HCT116 (cell line): ENCODE measurements at regions not wholly inside any gene's neighbourhood (a gene's known extent, or its start where the extent isn't known, plus 50 kb on each side); places are given as distances from the start of the nearest gene placed in this dataset.

Experiments
- ATAC-seq: fragments of 200-7000 bp; cut with Tn5 transposase; 2 replicates; pipeline ENCODE4 v1.9.1; 2020; ENCODE audit warnings: mild to moderate bottlenecking, moderate library complexity
- BruUV-seq: library from RNA; stranded (reverse); fragments of 400-500 nt; replicated peaks from 2 replicates; lab custom pipeline; 2021; lab: Mats Ljungman, UMichigan
- CTCF ChIA-PET: fragments of 300-600 bp; sonication (Branson Sonifier 250); formaldehyde crosslinking; loops from one replicate; lab custom pipeline; 2021; ENCODE audit warnings: antibody characterized with exemption; lab: Charles Lee
- POLR2A ChIA-PET: fragments of 300-600, 350-600 bp; sonication (Branson Sonifier 250); formaldehyde crosslinking; loops from one replicate; lab custom pipeline; 2021; ENCODE audit warnings: antibody characterized with exemption; lab: Charles Lee
- RAD21 ChIA-PET, 2 experiments: fragments of 300-600 bp; sonication (Branson Sonifier 250); formaldehyde crosslinking; loops; one replicate each; lab custom pipeline; 2023; ENCODE audit warnings: low total read pairs in 2 of 2; ENCODE audit not compliant: uncharacterized antibody in 2 of 2, unreplicated experiment in 2 of 2, low non-redundant PET in 1 of 2; lab: Charles Lee
- DNase-seq: peaks from one replicate; pipeline ENCODE4 v3.0.0-alpha.2; 2010; ENCODE audit warnings: low read depth, low spot score
- H2AFZ ChIP-seq: fragments of 200-600 bp; shearing (Covaris generic), sonication (generic); 2 replicates; pipeline ENCODE4 v1.6.1; 2017; ENCODE audit warnings: low read depth, mixed run types, mixed read lengths, antibody characterized with exemption, low read length; ENCODE audit not compliant: poor library complexity, severe bottlenecking
- H3K27ac ChIP-seq: 2 replicates; pipeline ENCODE4 v1.5.1; 2012; ENCODE audit warnings: low read depth, low read length
- H3K27me3 ChIP-seq: fragments of 200-600 bp; sonication (generic); 2 replicates; pipeline ENCODE4 v1.6.1; 2016; ENCODE audit warnings: mixed run types, low read length, mixed read lengths; ENCODE audit not compliant: insufficient read depth
- H3K36me3 ChIP-seq, 2 experiments: fragments of 200-500 bp in 1 of 2; fragments of 200-600 bp in 1 of 2; sonication (Bioruptor generic) in 1 of 2; sonication (generic) in 1 of 2; 2 replicates each; pipeline versions ENCODE4 v1.5.1 to v1.6.1; 2014 to 2016; ENCODE audit warnings: low read length in 2 of 2, inconsistent platforms in 1 of 2, mixed read lengths in 1 of 2, mixed run types in 1 of 2; ENCODE audit not compliant: insufficient read depth in 2 of 2, control insufficient read depth in 1 of 2
- H3K4me1 ChIP-seq, 2 experiments: fragments of 200-600 bp in 1 of 2; sonication (generic) in 1 of 2; 2 replicates each; pipeline versions ENCODE4 v1.5.1 to v1.6.1; 2012 to 2017; ENCODE audit warnings: low read length in 2 of 2, inconsistent platforms in 1 of 2, mild to moderate bottlenecking in 1 of 2, mixed read lengths in 1 of 2, mixed run types in 1 of 2, moderate library complexity in 1 of 2; ENCODE audit not compliant: insufficient read depth in 2 of 2, control insufficient read depth in 1 of 2
- H3K4me2 ChIP-seq: fragments of 200-600 bp; sonication (generic); 2 replicates; pipeline ENCODE4 v1.6.1; 2017; ENCODE audit warnings: mixed run types, low read length, mixed read lengths
- H3K4me3 ChIP-seq, 2 experiments: fragments of 200-600 bp in 1 of 2; sonication (generic) in 1 of 2; replicated peaks in 1 of 2; 2 replicates each; pipeline ENCODE4 v1.5.1; 2011 to 2016; ENCODE audit warnings: low read length in 2 of 2, control low read depth in 1 of 2, low read depth in 1 of 2, mild to moderate bottlenecking in 1 of 2, mixed read lengths in 1 of 2, mixed run types in 1 of 2
- H3K79me2 ChIP-seq: fragments of 200-600 bp; sonication (generic); 2 replicates; pipeline ENCODE4 v1.6.1; 2017; ENCODE audit warnings: mild to moderate bottlenecking, mixed run types, low read length, moderate library complexity, mixed read lengths; ENCODE audit not compliant: insufficient read depth
- H3K9ac ChIP-seq: fragments of 200-600 bp; sonication (generic); 2 replicates; pipeline ENCODE4 v1.6.1; 2016; ENCODE audit warnings: low read length, mixed read lengths
- H3K9me2 ChIP-seq: fragments of 200-600 bp; sonication (generic), shearing (Covaris generic); 2 replicates; pipeline ENCODE4 v1.6.1; 2017; ENCODE audit warnings: mixed run types, mild to moderate bottlenecking, moderate library complexity; ENCODE audit not compliant: insufficient read depth
- H3K9me3 ChIP-seq, 2 experiments: fragments of 200-500 bp in 1 of 2; fragments of 200-600 bp in 1 of 2; sonication (Bioruptor generic) in 1 of 2; sonication (generic) in 1 of 2; 2 replicates each; pipeline ENCODE4 v1.6.1; 2014 to 2017; ENCODE audit warnings: low read length in 2 of 2, mixed read lengths in 2 of 2, inconsistent platforms in 1 of 2, low read depth in 1 of 2, mild to moderate bottlenecking in 1 of 2, mixed run types in 1 of 2, moderate library complexity in 1 of 2; ENCODE audit not compliant: control insufficient read depth in 1 of 2, insufficient read depth in 1 of 2
- H4K20me1 ChIP-seq: fragments of 200-600 bp; sonication (generic), shearing (Covaris generic); 2 replicates; pipeline ENCODE4 v1.6.1; 2017; ENCODE audit warnings: mixed run types, mild to moderate bottlenecking, moderate library complexity; ENCODE audit not compliant: insufficient read depth
- CBX3 ChIP-seq: IDR thresholded peaks from 2 replicates; pipeline ENCODE4 v1.6.1; 2012; ENCODE audit warnings: low read depth
- EGR1 ChIP-seq: IDR thresholded peaks from 2 replicates; pipeline ENCODE4 v1.6.1; 2012; ENCODE audit warnings: low read depth
- EZH2 ChIP-seq: fragments of 200-600 bp; sonication (generic); IDR thresholded peaks from 2 replicates; pipeline ENCODE4 v1.6.1; 2017; ENCODE audit warnings: antibody characterized with exemption, mixed run types
- FOSL1 ChIP-seq: IDR thresholded peaks from 2 replicates; pipeline ENCODE4 v1.6.1; 2012; ENCODE audit warnings: low read depth
- MAX ChIP-seq: IDR thresholded peaks from 2 replicates; pipeline ENCODE4 v1.6.1; 2012
- POLR2AphosphoS5 ChIP-seq: IDR thresholded peaks from 2 replicates; pipeline ENCODE4 v1.6.1; 2011; ENCODE audit warnings: mild to moderate bottlenecking, low read depth, low read length, moderate library complexity
- RAD21 ChIP-seq: IDR thresholded peaks from 2 replicates; pipeline ENCODE4 v1.6.1; 2012; ENCODE audit warnings: low read depth, mild to moderate bottlenecking
- REST ChIP-seq: IDR thresholded peaks from 2 replicates; pipeline ENCODE4 v1.6.1; 2012; ENCODE audit warnings: low read depth
- SP1 ChIP-seq: IDR thresholded peaks from 2 replicates; pipeline ENCODE4 v1.6.1; 2012; ENCODE audit warnings: low read depth
- SRF ChIP-seq: IDR thresholded peaks from 2 replicates; pipeline ENCODE4 v1.6.1; 2012; ENCODE audit warnings: low read depth
- TCF7L2 ChIP-seq: IDR thresholded peaks from 2 replicates; pipeline ENCODE4 v1.7.0; 2011; ENCODE audit warnings: borderline replicate concordance, inconsistent platforms; ENCODE audit not compliant: insufficient read depth, insufficient read length; ENCODE audit errors: extremely low read depth
- ZBTB33 ChIP-seq: IDR thresholded peaks from 2 replicates; pipeline ENCODE4 v1.6.1; 2011; ENCODE audit warnings: mild to moderate bottlenecking, low read length, moderate library complexity; ENCODE audit not compliant: insufficient replicate concordance; ENCODE audit errors: extremely low read depth
- ZFX ChIP-seq: fragments of 450-650 bp; IDR thresholded peaks from 2 replicates; pipeline ENCODE4 v1.6.1; 2017
- intact Hi-C: fragments of 100-400 bp; cut with micrococcal nuclease; formaldehyde crosslinking; loops from 2 replicates; pipeline ENCODE4 v1.10.0; 2022

DNA sequence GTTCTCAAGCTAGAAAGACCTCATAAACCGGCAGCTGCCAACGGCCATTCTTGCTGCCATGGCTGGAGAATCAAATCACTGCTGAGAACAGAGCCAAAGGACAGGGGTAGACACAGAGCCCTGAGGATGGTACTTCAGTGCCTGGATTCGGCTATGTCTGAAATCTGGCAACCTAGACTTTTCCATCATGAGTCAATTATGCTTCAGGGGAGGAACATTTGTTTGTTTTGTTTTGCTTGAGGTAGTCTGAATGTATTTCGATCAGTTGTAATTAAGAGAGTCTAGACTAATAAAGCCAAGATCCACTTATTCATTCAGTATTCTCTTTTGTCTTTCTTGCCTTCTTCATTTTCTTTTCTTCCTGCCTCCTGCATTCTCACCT lies 122.8 kb upstream of the SH3BP4 start:
- ATAC-seq (no peak), DNase-seq (no peak)
- intact Hi-C loops: no loop called here
- no peaks in the 10 kb centered on the region for H3K9me3 ChIP-seq
- H3K36me3 ChIP-seq: no peaks in the 10 kb centered on the region
- peaks cover 0 to 7% of the 10 kb centered on the region in 2 experiments; a peak in 3 of 4 replicates for H3K4me1 ChIP-seq
- no peaks in the 10 kb centered on the region for H4K20me1 ChIP-seq
- H3K4me3 ChIP-seq: no peak overlapping the region
- no peaks in the 10 kb centered on the region for H3K27me3 ChIP-seq
- no peak overlapping the region for H2AFZ ChIP-seq
- ChIA-PET RAD21 (no interaction called here), CTCF (no interaction called here), POLR2A (no interaction called here)
- no peak overlapping the region for H3K27ac ChIP-seq
- TF ChIP-seq FOSL1: no peak
- TF ChIP-seq ZFX: no peak
- TF ChIP-seq SP1: no peak
- no peak for TF ChIP-seq CBX3
- TF ChIP-seq MAX: no peak
- TF ChIP-seq ZBTB33: no peak
- TF ChIP-seq POLR2AphosphoS5: no peak
- H3K79me2 ChIP-seq: no peaks in the 10 kb centered on the region
- no peak overlapping the region for H3K9ac ChIP-seq
- no peak overlapping the region for H3K4me2 ChIP-seq
- no peaks in the 10 kb centered on the region for H3K9me2 ChIP-seq
- no TSS peak for BruUV-seq

DNA sequence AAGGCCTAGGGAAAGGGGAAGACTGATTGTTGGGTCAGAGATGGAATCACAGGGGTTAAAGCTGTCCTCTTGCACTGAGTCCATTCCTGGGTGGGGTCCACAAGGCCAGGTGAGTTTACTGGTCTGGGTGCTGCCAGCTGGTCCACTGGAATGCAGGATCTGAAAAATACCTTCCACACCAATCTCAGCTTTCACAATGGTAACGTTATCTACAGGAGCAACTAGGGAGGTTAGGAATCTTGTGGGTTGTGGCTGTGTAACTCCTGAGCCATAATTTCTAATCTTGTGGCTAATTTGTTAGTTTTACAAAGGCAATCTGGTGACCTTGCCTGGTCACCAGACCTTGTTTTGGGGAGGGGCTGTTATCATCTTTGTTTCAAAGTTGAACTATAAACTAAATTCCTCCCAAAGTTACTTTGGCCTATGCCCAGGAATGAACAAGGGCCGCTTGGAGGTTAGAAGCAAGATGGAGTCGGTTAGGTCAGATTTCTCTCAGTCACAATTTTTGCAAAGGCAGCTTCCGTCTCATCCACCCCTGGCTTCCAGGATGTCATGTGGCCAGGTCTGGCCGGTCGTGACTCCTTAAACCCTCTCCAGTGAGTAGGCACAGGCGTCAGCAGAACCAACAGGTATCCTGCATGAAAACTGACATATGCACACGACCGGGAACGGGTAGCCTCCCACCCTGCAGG lies 123.3 kb upstream of the SH3BP4 start:
- no peak overlapping the region for H2AFZ ChIP-seq
- ChIA-PET RAD21 (no interaction called here), CTCF (no interaction called here), POLR2A (no interaction called here)
- intact Hi-C loops: no loop called here
- H3K36me3 ChIP-seq: no peaks in the 10 kb centered on the region
- peaks cover 0 to 13% of the 10 kb centered on the region in 2 experiments; a peak in 3 of 4 replicates for H3K4me1 ChIP-seq
- H3K9ac ChIP-seq: no peak overlapping the region
- no TSS peak for BruUV-seq
- no peaks in the 10 kb centered on the region for H3K27me3 ChIP-seq
- DNase-seq: no peak
- no peaks in the 10 kb centered on the region for H3K9me2 ChIP-seq
- no peaks in the 10 kb centered on the region for H3K79me2 ChIP-seq
- no peak overlapping the region for H3K27ac ChIP-seq
- no peaks in the 10 kb centered on the region for H4K20me1 ChIP-seq
- no peak for ATAC-seq
- H3K9me3 ChIP-seq: no peaks in the 10 kb centered on the region
- H3K4me2 ChIP-seq: no peak overlapping the region
- H3K4me3 ChIP-seq: no peak overlapping the region
- no peak for TF ChIP-seq POLR2AphosphoS5
- no peak for TF ChIP-seq TCF7L2
- TF ChIP-seq CBX3: no peak
- TF ChIP-seq EZH2: no peak
- no peak for TF ChIP-seq EGR1
- no peak for TF ChIP-seq RAD21
- TF ChIP-seq SRF: no peak
- no peak for TF ChIP-seq REST
